ENCODE measurements at regions not wholly inside any gene's neighbourhood (a gene's known extent, or its start where the extent isn't known, plus 50 kb on each side); places are given as distances from the start of the nearest gene placed in this dataset.

- Histone ChIP-seq H3K27me3 (ENCODE audit: control insufficient read depth, insufficient read depth, low read length) (peaks cover 2% of the 10 kb centered on the region), H3K9me1 (ENCODE audit: insufficient read depth, low read length) (no peaks in the 10 kb centered on the region), H3K4ac (ENCODE audit: low read depth, low read length) (no peak overlapping the region), H4K20me1 (ENCODE audit: insufficient read depth, low read length) (no peaks in the 10 kb centered on the region), H2BK15ac (ENCODE audit: low read depth, low read length) (no peak overlapping the region), H2AFZ (replicated peaks; ENCODE audit: low read length, poor library complexity) (no peak overlapping the region), H2AK9ac (replicated peaks; ENCODE audit: low read depth, low read length, poor library complexity) (no peak overlapping the region), H3K9me3 (ENCODE audit: control insufficient read depth, insufficient read depth, low read length) (no peaks in the 10 kb centered on the region), H3K4me2 (ENCODE audit: low read depth, low read length) (no peak overlapping the region), H2BK20ac (ENCODE audit: low read depth, low read length) (no peak overlapping the region), H2BK5ac (ENCODE audit: low read depth, low read length, poor library complexity, severe bottlenecking) (no peak overlapping the region), H2AK5ac (ENCODE audit: low read depth, low read length) (no peak overlapping the region), H4K8ac (ENCODE audit: low read depth in 2 of 2, low read length in 2 of 2) (no peak overlapping the region), H3K9ac (ENCODE audit: low read depth, low read length) (no peak overlapping the region), H2BK120ac (ENCODE audit: low read depth, low read length) (no peak overlapping the region), H3K18ac (ENCODE audit: low read depth, low read length) (no peak overlapping the region), H3K4me1 (ENCODE audit: control insufficient read depth, insufficient read depth, low read length) (no peaks in the 10 kb centered on the region), H3K23ac (ENCODE audit: low read depth, low read length) (no peak overlapping the region), H3K36me3 (ENCODE audit: control insufficient read depth, insufficient read depth, low read length) (no peaks in the 10 kb centered on the region), H4K91ac (ENCODE audit: insufficient read depth, low read depth, low read length) (no peak overlapping the region), H3K4me3 (ENCODE audit: insufficient read depth, low read depth, low read length) (no peak overlapping the region), H3K56ac (ENCODE audit: extremely low read depth, insufficient read depth, low read length) (no peak overlapping the region), H4K5ac (ENCODE audit: low read depth, low read length) (no peak overlapping the region), H3K14ac (replicated peaks; ENCODE audit: low read depth, low read length) (no peak overlapping the region), H3K79me1 (ENCODE audit: low read depth in 1 of 2, low read length in 2 of 2) (no peaks in the 10 kb centered on the region), H3K27ac (ENCODE audit: insufficient read depth, low read length) (no peak overlapping the region)
- dilution Hi-C loops (cut with HindIII; ENCODE audit: low sequenced_read_pairs, unreplicated experiment) = no loop called here
- DNase-seq = no peak
- in situ Hi-C loops (cut with MboI; ENCODE audit: low sequenced_read_pairs) = no loop called here
- intact Hi-C loops (cut with micrococcal nuclease) = no loop called here
- ATAC-seq (ENCODE audit: low read depth) = no peak
- no TSS peak for BruUV-seq (replicated peaks)
- TF ChIP-seq MXI1 (IDR thresholded peaks at IDR 0.05; ENCODE audit: borderline replicate concordance, low read depth, low read length) (no peak), NFE2L2 (IDR thresholded peaks at IDR 0.05; ENCODE audit: low read depth, low read length) (no peak), MAFK (IDR thresholded peaks at IDR 0.05; ENCODE audit: low read depth, low read length) (no peak), BHLHE40 (IDR thresholded peaks at IDR 0.05; ENCODE audit: low read depth, low read length) (no peak), FOS (IDR thresholded peaks at IDR 0.05; ENCODE audit: low read depth, low read length) (no peak), CHD1 (IDR thresholded peaks at IDR 0.05; ENCODE audit: low read depth, low read length) (no peak), USF2 (IDR thresholded peaks at IDR 0.05; ENCODE audit: low read depth, low read length) (no peak), SMC3 (IDR thresholded peaks at IDR 0.05; ENCODE audit: low read depth, low read length) (no peak), POLR2A (IDR thresholded peaks at IDR 0.05; ENCODE audit: low read depth, low read length) (no peak), MAZ (IDR thresholded peaks at IDR 0.05; ENCODE audit: borderline replicate concordance, low read depth, low read length) (no peak), CEBPB (IDR thresholded peaks at IDR 0.05; ENCODE audit: low read depth, low read length) (no peak), RCOR1 (IDR thresholded peaks at IDR 0.05; ENCODE audit: insufficient replicate concordance, low read length) (no peak), ELK1 (IDR thresholded peaks at IDR 0.05; ENCODE audit: borderline replicate concordance, low read depth, low read length) (no peak), CTCF (conservative IDR thresholded peaks at IDR 0.05; ENCODE audit: low read depth, low read length) (no peak), RAD21 (IDR thresholded peaks at IDR 0.05; ENCODE audit: low read length) (no peak)
- POLR2A ChIA-PET (ENCODE audit: unreplicated experiment) = no interaction called here
- WGBS, 2 experiments (ENCODE audit: extremely low coverage in 2 of 2, insufficient read length in 1 of 2) = 100% methylated on average over 3 of the region's 6 CpGs; no CpG with 5 or more reads in 1 of the 2 experiments
- CTCF ChIA-PET = interaction anchor here (0.6 kb wide), 1 partner anchor 165 kb away, joined by 3 read pairs; no protein-coding TSS in a partner anchor
These were observed 73.0 kb upstream of the AFF3 start for GRCh38 chr2:100215371-100215770.

Measured in IMR-90 (cell line).